Skeletal muscle satellite cell (primary cell): ENCODE measurements at regions not wholly inside any gene's neighbourhood (a gene's known extent, or its start where the extent isn't known, plus 50 kb on each side); places are given as distances from the start of the nearest gene placed in this dataset.

Experiments
- H3K27me3 ChIP-seq: 2 replicates; pipeline ENCODE4 v1.7.0; 2013; ENCODE audit warnings: low read length; ENCODE audit not compliant: control insufficient read depth, insufficient read depth
- H3K36me3 ChIP-seq: 2 replicates; pipeline ENCODE4 v1.7.0; 2013; ENCODE audit warnings: mild to moderate bottlenecking, control low read depth, low read length; ENCODE audit not compliant: insufficient read depth
- H3K4me1 ChIP-seq: 2 replicates; pipeline ENCODE4 v1.7.0; 2013; ENCODE audit warnings: low read length; ENCODE audit not compliant: control insufficient read depth, insufficient read depth
- H3K4me2 ChIP-seq: 2 replicates; pipeline ENCODE4 v1.7.0; 2013; ENCODE audit warnings: mild to moderate bottlenecking, low read length
- H3K4me3 ChIP-seq: 2 replicates; pipeline ENCODE4 v1.7.0; 2013; ENCODE audit warnings: low read length
- H3K9ac ChIP-seq: 2 replicates; pipeline ENCODE4 v1.7.0; 2013; ENCODE audit warnings: mild to moderate bottlenecking, low read depth, low read length, moderate library complexity
- H3K9me3 ChIP-seq: replicated peaks from 2 replicates; pipeline ENCODE4 v1.7.0; 2013; ENCODE audit warnings: mild to moderate bottlenecking, control low read depth, low read length

- Histone ChIP-seq H3K27me3 (peaks cover 5% of the 10 kb centered on the region), H3K4me3 (peak overlapping the region; percentile 69), H3K9ac (peak overlapping the region; percentile 44), H3K4me1 (peaks cover 5% of the 10 kb centered on the region), H3K9me3 (no peaks in the 10 kb centered on the region), H3K36me3 (no peaks in the 10 kb centered on the region), H3K4me2 (peak overlapping the region; percentile 82)
Measured at GRCh38 chr18:34159691-34160185, 65.0 kb downstream of the NOL4 start.

- H3K9me3 ChIP-seq, result no peaks in the 10 kb centered on the region
- no peaks in the 10 kb centered on the region for H3K36me3 ChIP-seq
- H3K4me3 ChIP-seq, result peak overlapping the region; percentile 69
- H3K9ac ChIP-seq, result peak overlapping the region; percentile 44
- peaks cover 7% of the 10 kb centered on the region for H3K4me1 ChIP-seq
- H3K4me2 ChIP-seq, result peak overlapping the region; percentile 82
- peaks cover 5% of the 10 kb centered on the region for H3K27me3 ChIP-seq
Measured at GRCh38 chr18:34158881-34159690, 65.6 kb downstream of the NOL4 start.

- no peaks in the 10 kb centered on the region for H3K36me3 ChIP-seq
- H3K4me2 ChIP-seq, result peak overlapping the region; percentile 71
- H3K4me1 ChIP-seq, result peaks cover 5% of the 10 kb centered on the region
- peak overlapping the region; percentile 37 for H3K4me3 ChIP-seq
- H3K9me3 ChIP-seq, result no peaks in the 10 kb centered on the region
- H3K27me3 ChIP-seq, result no peaks in the 10 kb centered on the region
- H3K9ac ChIP-seq, result peak overlapping the region; percentile 7
Measured at GRCh38 chr18:34153711-34154110, 71.0 kb downstream of the NOL4 start.

GRCh38 chr18:34131006-34131405 is 93.7 kb downstream of the NOL4 start:
- no peaks in the 10 kb centered on the region for H3K36me3 ChIP-seq
- no peaks in the 10 kb centered on the region for H3K27me3 ChIP-seq
- peaks cover 3% of the 10 kb centered on the region for H3K4me1 ChIP-seq
- no peak overlapping the region for H3K9ac ChIP-seq
- no peak overlapping the region for H3K4me2 ChIP-seq
- H3K9me3 ChIP-seq, result no peaks in the 10 kb centered on the region
- H3K4me3 ChIP-seq, result no peak overlapping the region

- peaks cover 3% of the 10 kb centered on the region for H3K4me1 ChIP-seq
Measured at GRCh38 chr18:34128436-34128835, 96.3 kb downstream of the NOL4 start.

GRCh38 chr18:34126121-34126520 is 98.6 kb downstream of the NOL4 start:
- H3K9ac ChIP-seq, result no peak overlapping the region

More at GRCh38 chr18:34128436-34128835, 96.3 kb downstream of the NOL4 start:
- Histone ChIP-seq H3K9ac (no peak overlapping the region), H3K4me2 (no peak overlapping the region), H3K36me3 (no peaks in the 10 kb centered on the region), H3K27me3 (no peaks in the 10 kb centered on the region), H3K9me3 (no peaks in the 10 kb centered on the region), H3K4me3 (no peak overlapping the region)

GRCh38 chr18:34122724-34123334 is 101.9 kb downstream of the NOL4 start:
- peaks cover 19% of the 10 kb centered on the region for H3K4me1 ChIP-seq

More at GRCh38 chr18:34126121-34126520, 98.6 kb downstream of the NOL4 start:
- H3K4me3 ChIP-seq, result no peak overlapping the region
- no peaks in the 10 kb centered on the region for H3K27me3 ChIP-seq
- H3K4me1 ChIP-seq, result peaks cover 10% of the 10 kb centered on the region
- H3K9me3 ChIP-seq, result no peaks in the 10 kb centered on the region
- H3K36me3 ChIP-seq, result no peaks in the 10 kb centered on the region
- H3K4me2 ChIP-seq, result no peak overlapping the region

GRCh38 chr18:34121200-34121721 is 103.5 kb downstream of the NOL4 start:
- H3K9ac ChIP-seq, result no peak overlapping the region
- no peaks in the 10 kb centered on the region for H3K9me3 ChIP-seq
- peak overlapping the region; percentile 1 for H3K4me2 ChIP-seq
- H3K36me3 ChIP-seq, result no peaks in the 10 kb centered on the region
- no peak overlapping the region for H3K4me3 ChIP-seq
- H3K4me1 ChIP-seq, result peaks cover 19% of the 10 kb centered on the region
- no peaks in the 10 kb centered on the region for H3K27me3 ChIP-seq

More at GRCh38 chr18:34122724-34123334, 101.9 kb downstream of the NOL4 start:
- Histone ChIP-seq H3K4me3 (no peak overlapping the region), H3K27me3 (no peaks in the 10 kb centered on the region), H3K4me2 (no peak overlapping the region), H3K36me3 (no peaks in the 10 kb centered on the region), H3K9me3 (no peaks in the 10 kb centered on the region), H3K9ac (no peak overlapping the region)

- Histone ChIP-seq H3K27me3 (no peaks in the 10 kb centered on the region), H3K4me3 (no peak overlapping the region), H3K9ac (no peak overlapping the region), H3K36me3 (no peaks in the 10 kb centered on the region), H3K4me2 (peak overlapping the region; percentile 19), H3K4me1 (peaks cover 19% of the 10 kb centered on the region), H3K9me3 (no peaks in the 10 kb centered on the region)
Measured at GRCh38 chr18:34120294-34120693, 104.4 kb downstream of the NOL4 start.

- H3K4me1 ChIP-seq, result peaks cover 19% of the 10 kb centered on the region
- H3K27me3 ChIP-seq, result no peaks in the 10 kb centered on the region
- no peak overlapping the region for H3K9ac ChIP-seq
- no peak overlapping the region for H3K4me3 ChIP-seq
- H3K36me3 ChIP-seq, result no peaks in the 10 kb centered on the region
- H3K4me2 ChIP-seq, result no peak overlapping the region
- no peaks in the 10 kb centered on the region for H3K9me3 ChIP-seq
Measured at GRCh38 chr18:34117319-34117718, 107.4 kb downstream of the NOL4 start.

- Histone ChIP-seq H3K4me1 (peaks cover 7% of the 10 kb centered on the region), H3K27me3 (no peaks in the 10 kb centered on the region), H3K9me3 (no peaks in the 10 kb centered on the region), H3K9ac (no peak overlapping the region), H3K36me3 (no peaks in the 10 kb centered on the region), H3K4me2 (no peak overlapping the region), H3K4me3 (no peak overlapping the region)
Measured at GRCh38 chr18:34115409-34116081, 109.2 kb downstream of the NOL4 start.
